ENCODE measurements at regions not wholly inside any gene's neighbourhood (a gene's known extent, or its start where the extent isn't known, plus 50 kb on each side); places are given as distances from the start of the nearest gene placed in this dataset.

DNA sequence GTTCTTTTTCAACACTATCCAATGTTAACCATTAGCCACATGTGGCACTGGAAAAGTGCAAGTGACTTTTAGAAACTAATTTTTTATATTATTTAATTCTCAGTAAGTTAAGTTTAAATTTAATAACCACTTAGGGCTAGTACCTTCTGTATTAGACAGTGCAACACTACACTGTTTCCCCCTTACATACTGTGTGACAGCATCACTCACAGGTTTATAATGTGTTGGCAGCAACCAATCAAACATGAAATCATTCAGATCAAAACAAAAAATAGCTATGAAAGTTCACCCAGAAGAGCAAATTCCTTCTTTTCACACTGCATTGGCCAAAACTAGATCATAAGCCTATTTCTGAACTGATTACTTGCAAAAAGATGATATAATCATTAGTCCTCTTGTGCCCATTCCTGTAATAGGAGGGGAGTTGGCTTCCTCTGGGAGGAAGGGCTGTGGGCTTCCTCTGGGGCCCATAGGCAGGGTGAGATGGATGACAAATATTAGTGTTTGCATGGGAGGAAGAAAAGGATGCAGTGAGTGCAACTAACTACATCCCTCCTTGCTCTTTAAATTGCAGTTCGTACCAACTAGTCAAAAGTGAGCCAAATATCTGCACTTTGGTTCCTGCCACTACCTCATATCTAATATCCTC lies 708.1 kb upstream of the RGMB start:
- BruUV-seq (replicated peaks) = no TSS peak
- no peak for DNase-seq (ENCODE audit: low read depth, low spot score)
- CTCF ChIA-PET = no interaction called here
- no peaks in the 10 kb centered on the region for H3K27me3 ChIP-seq (ENCODE audit: control insufficient read depth, insufficient read depth, low read length)
- H3K36me3 ChIP-seq (ENCODE audit: control insufficient read depth, insufficient read depth, low read length) = no peaks in the 10 kb centered on the region
- H3K9me3 ChIP-seq (ENCODE audit: control insufficient read depth, insufficient read depth, low read depth, low read length) = no peaks in the 10 kb centered on the region
- in situ Hi-C loops (cut with HindIII; ENCODE audit: low pct_unique_long_range_greater_than_20kb, low sequenced_read_pairs) = no loop called here
- TF ChIP-seq SIN3A (IDR thresholded peaks at IDR 0.05; ENCODE audit: borderline replicate concordance, insufficient read depth, low read depth, low read length) (no peak), POLR2AphosphoS5 (IDR thresholded peaks at IDR 0.05; ENCODE audit: low read depth, low read length) (no peak), TCF7L2 (IDR thresholded peaks at IDR 0.05; ENCODE audit: low read depth, low read length) (no peak)
- TF ChIP-seq, protein P1, sequence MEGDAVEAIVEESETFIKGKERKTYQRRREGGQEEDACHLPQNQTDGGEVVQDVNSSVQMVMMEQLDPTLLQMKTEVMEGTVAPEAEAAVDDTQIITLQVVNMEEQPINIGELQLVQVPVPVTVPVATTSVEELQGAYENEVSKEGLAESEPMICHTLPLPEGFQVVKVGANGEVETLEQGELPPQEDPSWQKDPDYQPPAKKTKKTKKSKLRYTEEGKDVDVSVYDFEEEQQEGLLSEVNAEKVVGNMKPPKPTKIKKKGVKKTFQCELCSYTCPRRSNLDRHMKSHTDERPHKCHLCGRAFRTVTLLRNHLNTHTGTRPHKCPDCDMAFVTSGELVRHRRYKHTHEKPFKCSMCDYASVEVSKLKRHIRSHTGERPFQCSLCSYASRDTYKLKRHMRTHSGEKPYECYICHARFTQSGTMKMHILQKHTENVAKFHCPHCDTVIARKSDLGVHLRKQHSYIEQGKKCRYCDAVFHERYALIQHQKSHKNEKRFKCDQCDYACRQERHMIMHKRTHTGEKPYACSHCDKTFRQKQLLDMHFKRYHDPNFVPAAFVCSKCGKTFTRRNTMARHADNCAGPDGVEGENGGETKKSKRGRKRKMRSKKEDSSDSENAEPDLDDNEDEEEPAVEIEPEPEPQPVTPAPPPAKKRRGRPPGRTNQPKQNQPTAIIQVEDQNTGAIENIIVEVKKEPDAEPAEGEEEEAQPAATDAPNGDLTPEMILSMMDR (IDR thresholded peaks at IDR 0.05) = no peak
- TF ChIP-seq, protein P2, sequence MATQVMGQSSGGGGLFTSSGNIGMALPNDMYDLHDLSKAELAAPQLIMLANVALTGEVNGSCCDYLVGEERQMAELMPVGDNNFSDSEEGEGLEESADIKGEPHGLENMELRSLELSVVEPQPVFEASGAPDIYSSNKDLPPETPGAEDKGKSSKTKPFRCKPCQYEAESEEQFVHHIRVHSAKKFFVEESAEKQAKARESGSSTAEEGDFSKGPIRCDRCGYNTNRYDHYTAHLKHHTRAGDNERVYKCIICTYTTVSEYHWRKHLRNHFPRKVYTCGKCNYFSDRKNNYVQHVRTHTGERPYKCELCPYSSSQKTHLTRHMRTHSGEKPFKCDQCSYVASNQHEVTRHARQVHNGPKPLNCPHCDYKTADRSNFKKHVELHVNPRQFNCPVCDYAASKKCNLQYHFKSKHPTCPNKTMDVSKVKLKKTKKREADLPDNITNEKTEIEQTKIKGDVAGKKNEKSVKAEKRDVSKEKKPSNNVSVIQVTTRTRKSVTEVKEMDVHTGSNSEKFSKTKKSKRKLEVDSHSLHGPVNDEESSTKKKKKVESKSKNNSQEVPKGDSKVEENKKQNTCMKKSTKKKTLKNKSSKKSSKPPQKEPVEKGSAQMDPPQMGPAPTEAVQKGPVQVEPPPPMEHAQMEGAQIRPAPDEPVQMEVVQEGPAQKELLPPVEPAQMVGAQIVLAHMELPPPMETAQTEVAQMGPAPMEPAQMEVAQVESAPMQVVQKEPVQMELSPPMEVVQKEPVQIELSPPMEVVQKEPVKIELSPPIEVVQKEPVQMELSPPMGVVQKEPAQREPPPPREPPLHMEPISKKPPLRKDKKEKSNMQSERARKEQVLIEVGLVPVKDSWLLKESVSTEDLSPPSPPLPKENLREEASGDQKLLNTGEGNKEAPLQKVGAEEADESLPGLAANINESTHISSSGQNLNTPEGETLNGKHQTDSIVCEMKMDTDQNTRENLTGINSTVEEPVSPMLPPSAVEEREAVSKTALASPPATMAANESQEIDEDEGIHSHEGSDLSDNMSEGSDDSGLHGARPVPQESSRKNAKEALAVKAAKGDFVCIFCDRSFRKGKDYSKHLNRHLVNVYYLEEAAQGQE (IDR thresholded peaks at IDR 0.05; ENCODE audit: insufficient read depth in 1 of 2, low read depth in 2 of 2, low read length in 1 of 2) = no peak
- POLR2A ChIA-PET = no interaction called here
- ATAC-seq = no peak
- H3K27ac ChIP-seq (ENCODE audit: low read length) = no peak overlapping the region
- intact Hi-C loops (cut with micrococcal nuclease; ENCODE audit: unreplicated experiment) = no loop called here
- no peaks in the 10 kb centered on the region for H3K4me1 ChIP-seq (ENCODE audit: control insufficient read depth, insufficient read depth, low read length)
- no peak overlapping the region for H3K4me3 ChIP-seq (ENCODE audit: low read depth in 2 of 2, low read length in 2 of 2)

DNA sequence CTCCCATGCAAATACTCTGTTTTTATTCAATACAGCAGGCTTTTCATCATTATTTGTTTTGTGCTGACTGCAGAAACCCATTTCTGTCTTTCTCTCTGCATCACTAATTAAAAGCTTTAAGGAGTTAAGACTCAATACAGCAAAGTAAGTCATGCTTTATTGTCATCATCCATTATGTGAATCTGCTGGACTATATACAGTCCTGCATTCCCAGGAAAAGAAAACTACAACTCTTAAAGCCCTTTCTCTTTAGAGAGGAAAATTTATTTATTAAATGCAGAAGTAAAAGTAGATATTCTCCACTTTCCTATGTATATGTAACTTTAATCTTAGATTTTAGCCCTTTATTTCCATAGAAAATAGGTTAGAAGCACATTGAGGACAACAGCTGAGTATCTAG lies 706.6 kb upstream of the RGMB start:
- TF ChIP-seq, protein P1 (IDR thresholded peaks at IDR 0.05) = no peak
- TF ChIP-seq SIN3A (IDR thresholded peaks at IDR 0.05; ENCODE audit: borderline replicate concordance, insufficient read depth, low read depth, low read length) = no peak
- TF ChIP-seq POLR2AphosphoS5 (IDR thresholded peaks at IDR 0.05; ENCODE audit: low read depth, low read length) = no peak
- TF ChIP-seq, protein P2 (IDR thresholded peaks at IDR 0.05; ENCODE audit: insufficient read depth in 1 of 2, low read depth in 2 of 2, low read length in 1 of 2) = no peak
- TF ChIP-seq TCF7L2 (IDR thresholded peaks at IDR 0.05; ENCODE audit: low read depth, low read length) = no peak
- ChIA-PET POLR2A (no interaction called here), CTCF (no interaction called here)
- BruUV-seq (replicated peaks) = no TSS peak
- DNase-seq (ENCODE audit: low read depth, low spot score) = no peak
- Histone ChIP-seq H3K4me1 (ENCODE audit: control insufficient read depth, insufficient read depth, low read length) (no peaks in the 10 kb centered on the region), H3K9me3 (ENCODE audit: control insufficient read depth, insufficient read depth, low read depth, low read length) (no peaks in the 10 kb centered on the region), H3K36me3 (ENCODE audit: control insufficient read depth, insufficient read depth, low read length) (no peaks in the 10 kb centered on the region), H3K27me3 (ENCODE audit: control insufficient read depth, insufficient read depth, low read length) (no peaks in the 10 kb centered on the region), H3K4me3 (ENCODE audit: low read depth in 2 of 2, low read length in 2 of 2) (no peak overlapping the region), H3K27ac (ENCODE audit: low read length) (no peak overlapping the region)
- in situ Hi-C loops (cut with HindIII; ENCODE audit: low pct_unique_long_range_greater_than_20kb, low sequenced_read_pairs) = no loop called here
- no peak for ATAC-seq
- intact Hi-C loops (cut with micrococcal nuclease; ENCODE audit: unreplicated experiment) = no loop called here
